ENCODE measurements at regions not wholly inside any gene's neighbourhood (a gene's known extent, or its start where the extent isn't known, plus 50 kb on each side); places are given as distances from the start of the nearest gene placed in this dataset.

- no peak overlapping the region for H3K4me3 ChIP-seq (ENCODE audit: low read depth, low read length)
- peak; percentile 10 for TF ChIP-seq CTCF (conservative IDR thresholded peaks at IDR 0.05; ENCODE audit: low read depth, low read length)
- peak; percentile 19 for DNase-seq (ENCODE audit: low read depth)
Measured at GRCh38 chr3:127448161-127448561, 142.4 kb downstream of the TPRA1 start.

GRCh38 chr3:127446756-127447155, 143.8 kb downstream of the TPRA1 start:
- DNase-seq (ENCODE audit: low read depth): no peak
- H3K4me3 ChIP-seq (ENCODE audit: low read depth, low read length): no peak overlapping the region
- no peak for TF ChIP-seq CTCF (conservative IDR thresholded peaks at IDR 0.05; ENCODE audit: low read depth, low read length)

GRCh38 chr3:127445581-127446343, 144.8 kb downstream of the TPRA1 start:
- no peak for TF ChIP-seq CTCF (conservative IDR thresholded peaks at IDR 0.05; ENCODE audit: low read depth, low read length)
- no peak overlapping the region for H3K4me3 ChIP-seq (ENCODE audit: low read depth, low read length)
- DNase-seq (ENCODE audit: low read depth): no peak

- TF ChIP-seq CTCF (conservative IDR thresholded peaks at IDR 0.05; ENCODE audit: low read depth, low read length): no peak
- no peak overlapping the region for H3K4me3 ChIP-seq (ENCODE audit: low read depth, low read length)
- no peak for DNase-seq (ENCODE audit: low read depth)
Measured at GRCh38 chr3:127444761-127445160, 145.8 kb downstream of the TPRA1 start.

- no peak overlapping the region for H3K4me3 ChIP-seq (ENCODE audit: low read depth, low read length)
- DNase-seq (ENCODE audit: low read depth): no peak
- TF ChIP-seq CTCF (conservative IDR thresholded peaks at IDR 0.05; ENCODE audit: low read depth, low read length): no peak
Measured at GRCh38 chr3:127443581-127444375, 146.8 kb downstream of the TPRA1 start.

GRCh38 chr3:127442506-127442905, 148.0 kb downstream of the TPRA1 start:
- H3K4me3 ChIP-seq (ENCODE audit: low read depth, low read length): no peak overlapping the region
- DNase-seq (ENCODE audit: low read depth): no peak
- no peak for TF ChIP-seq CTCF (conservative IDR thresholded peaks at IDR 0.05; ENCODE audit: low read depth, low read length)

All from choroid plexus epithelial cell (primary cell).